KMS-11 (cell line): ENCODE measurements at regions not wholly inside any gene's neighbourhood (a gene's known extent, or its start where the extent isn't known, plus 50 kb on each side); places are given as distances from the start of the nearest gene placed in this dataset.
"Not testable (repeated sequence)": the region's sequence is repeated elsewhere in the genome, so short reads cannot be mapped to it uniquely, and the experiment has no call there.

Experiments
- H2AFZ ChIP-seq: fragments of 200-600 bp; sonication (generic); 2 replicates; pipeline ENCODE4 v1.6.1; 2016; ENCODE audit warnings: antibody characterized with exemption, mixed run types, low read depth
- H3K27ac ChIP-seq: fragments of 200-600 bp; sonication (generic); 2 replicates; pipeline ENCODE4 v1.6.1; 2016; ENCODE audit warnings: mild to moderate bottlenecking, mixed run types
- H3K27me3 ChIP-seq: fragments of 200-600 bp; sonication (generic); 2 replicates; pipeline ENCODE4 v1.6.1; 2017; ENCODE audit warnings: mild to moderate bottlenecking, low read depth, mixed run types, moderate library complexity; ENCODE audit not compliant: insufficient read depth
- H3K36me3 ChIP-seq: fragments of 200-600 bp; sonication (generic); 2 replicates; pipeline ENCODE4 v1.6.1; 2017; ENCODE audit warnings: mild to moderate bottlenecking, mixed run types; ENCODE audit not compliant: insufficient read depth
- H3K4me1 ChIP-seq: fragments of 200-600 bp; sonication (generic); 2 replicates; pipeline ENCODE4 v1.6.1; 2016; ENCODE audit warnings: mild to moderate bottlenecking, low read depth, mixed run types; ENCODE audit not compliant: poor library complexity, severe bottlenecking
- H3K4me2 ChIP-seq: fragments of 200-600 bp; sonication (generic); 2 replicates; pipeline ENCODE4 v1.7.0; 2016; ENCODE audit warnings: mild to moderate bottlenecking, mixed run types
- H3K4me3 ChIP-seq: fragments of 200-600 bp; sonication (generic); IDR thresholded peaks from 2 replicates; pipeline ENCODE4 v1.6.1; 2017; ENCODE audit warnings: low read depth, low read length, mixed read lengths; ENCODE audit not compliant: insufficient read depth
- H3K79me2 ChIP-seq: fragments of 200-600 bp; sonication (generic); 2 replicates; pipeline ENCODE4 v1.6.1; 2016; ENCODE audit warnings: low read depth, mixed run types; ENCODE audit not compliant: insufficient read depth
- H3K9ac ChIP-seq: fragments of 200-600 bp; sonication (generic); 2 replicates; pipeline ENCODE4 v1.6.1; 2016; ENCODE audit warnings: mild to moderate bottlenecking, mixed run types
- H4K20me1 ChIP-seq: fragments of 200-600 bp; sonication (generic); 2 replicates; pipeline ENCODE4 v1.6.1; 2016; ENCODE audit warnings: mild to moderate bottlenecking, mixed run types; ENCODE audit not compliant: insufficient read depth
- CTCF ChIP-seq: fragments of 200-600 bp; sonication (generic); conservative IDR thresholded peaks from 2 replicates; pipeline ENCODE4 v1.6.1; 2017; ENCODE audit warnings: low read depth, mild to moderate bottlenecking, antibody characterized with exemption, low read length, moderate library complexity, mixed read lengths

GRCh38 chr15:54789376-54789775, 407.4 kb downstream of the RSL24D1 start:
- TF ChIP-seq CTCF: no peak
- Histone ChIP-seq H4K20me1 (no peaks in the 10 kb centered on the region), H3K4me2 (no peak overlapping the region), H3K27me3 (no peaks in the 10 kb centered on the region), H3K27ac (no peak overlapping the region), H3K9ac (no peak overlapping the region), H3K36me3 (no peaks in the 10 kb centered on the region), H3K4me1 (no peaks in the 10 kb centered on the region), H3K4me3 (no peak overlapping the region), H3K79me2 (no peaks in the 10 kb centered on the region), H2AFZ (no peak overlapping the region)

GRCh38 chr15:54781220-54781619, 415.5 kb downstream of the RSL24D1 start:
- not testable (repeated sequence) for H2AFZ ChIP-seq, H3K4me2 ChIP-seq, H3K4me1 ChIP-seq, H3K36me3 ChIP-seq, H3K4me3 ChIP-seq, H3K79me2 ChIP-seq, H3K27me3 ChIP-seq, H4K20me1 ChIP-seq, H3K9ac ChIP-seq, H3K27ac ChIP-seq

- Histone ChIP-seq H3K4me1 (no peaks in the 10 kb centered on the region), H3K4me3 (no peak overlapping the region), H2AFZ (no peak overlapping the region), H3K79me2 (no peaks in the 10 kb centered on the region), H3K27ac (no peak overlapping the region), H3K36me3 (no peaks in the 10 kb centered on the region), H3K9ac (no peak overlapping the region), H4K20me1 (no peaks in the 10 kb centered on the region), H3K4me2 (no peak overlapping the region), H3K27me3 (no peaks in the 10 kb centered on the region)
- no peak for TF ChIP-seq CTCF
These were observed 417.5 kb downstream of the RSL24D1 start for GRCh38 chr15:54779271-54779670.

DNA sequence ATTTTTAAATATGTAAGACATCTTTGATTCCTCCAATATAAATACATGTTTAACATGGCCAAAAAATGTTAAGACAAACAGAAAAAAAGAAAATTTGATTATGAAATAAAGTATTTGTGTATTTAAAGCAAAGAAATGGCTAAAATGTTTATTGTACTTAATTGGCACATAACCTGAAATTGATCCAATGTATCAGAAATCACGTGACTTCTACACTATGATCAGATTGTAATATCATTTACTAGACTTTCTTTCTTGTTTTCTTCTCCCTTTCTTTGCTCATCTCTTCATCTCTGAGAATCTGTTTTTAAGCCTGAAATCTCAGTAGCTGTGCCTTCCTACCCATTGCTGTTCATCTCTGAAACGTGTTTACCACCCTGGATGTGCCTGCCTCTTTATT, 420.3 kb downstream of the RSL24D1 start:
- no peaks in the 10 kb centered on the region for H3K4me1 ChIP-seq

DNA sequence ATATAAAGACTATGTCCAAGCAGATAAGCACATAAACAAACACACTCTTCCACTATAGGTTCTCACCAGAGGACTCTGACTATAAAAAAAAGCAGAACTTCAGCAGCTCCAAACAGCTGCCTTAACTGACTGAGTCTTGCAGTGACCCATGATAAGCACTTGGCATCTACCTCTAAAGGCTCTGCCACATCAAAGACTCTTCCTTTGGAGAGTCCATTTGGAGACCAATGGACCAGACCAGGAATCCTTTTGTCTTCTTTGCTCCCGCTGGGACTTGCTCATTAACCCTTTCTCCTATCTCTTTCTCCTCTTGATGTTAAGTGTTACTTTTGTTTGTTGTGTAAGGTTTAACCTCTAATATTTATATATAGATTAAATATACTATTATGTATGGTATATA, 424.1 kb downstream of the RSL24D1 start:
- Histone ChIP-seq H3K79me2 (no peaks in the 10 kb centered on the region), H3K4me2 (no peak overlapping the region), H3K4me3 (no peak overlapping the region), H4K20me1 (no peaks in the 10 kb centered on the region), H3K9ac (no peak overlapping the region), H3K4me1 (no peaks in the 10 kb centered on the region), H3K27me3 (no peaks in the 10 kb centered on the region), H3K27ac (no peak overlapping the region), H3K36me3 (no peaks in the 10 kb centered on the region), H2AFZ (no peak overlapping the region)
- TF ChIP-seq CTCF: no peak

More for the DNA sequence above, 420.3 kb downstream of the RSL24D1 start:
- Histone ChIP-seq H3K27ac (no peak overlapping the region), H3K4me3 (no peak overlapping the region), H4K20me1 (no peaks in the 10 kb centered on the region), H3K9ac (no peak overlapping the region), H2AFZ (no peak overlapping the region), H3K4me2 (no peak overlapping the region), H3K27me3 (no peaks in the 10 kb centered on the region), H3K79me2 (no peaks in the 10 kb centered on the region), H3K36me3 (no peaks in the 10 kb centered on the region)
- TF ChIP-seq CTCF: no peak

DNA sequence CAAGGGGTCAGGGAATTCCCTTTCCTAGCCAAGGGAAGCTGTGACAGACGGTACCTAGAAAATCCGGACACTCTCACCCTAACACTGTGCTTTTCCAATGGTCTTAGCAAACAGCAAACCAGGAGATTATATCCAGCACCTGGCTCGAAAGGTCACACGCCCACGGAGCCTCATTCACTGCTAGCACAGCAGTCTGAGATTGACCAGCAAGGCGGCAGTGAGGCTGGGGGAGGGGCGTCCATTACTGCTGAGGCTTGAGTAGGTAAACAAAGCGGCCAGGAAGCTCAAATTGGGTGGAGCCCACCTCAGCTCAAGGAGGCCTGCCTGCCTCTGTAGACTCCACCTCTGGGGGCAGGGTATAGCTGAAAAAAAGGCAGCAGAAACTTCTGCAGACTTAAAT, 447.3 kb downstream of the RSL24D1 start:
- H3K4me3 ChIP-seq, H3K79me2 ChIP-seq, H3K27ac ChIP-seq: not testable (repeated sequence)

More for the DNA sequence above, 447.3 kb downstream of the RSL24D1 start:
- not testable (repeated sequence) for H3K36me3 ChIP-seq, H3K4me1 ChIP-seq, H3K4me2 ChIP-seq, H2AFZ ChIP-seq, H4K20me1 ChIP-seq, H3K9ac ChIP-seq, H3K27me3 ChIP-seq
